HepG2 (cell line): ENCODE measurements at regions not wholly inside any gene's neighbourhood (a gene's known extent, or its start where the extent isn't known, plus 50 kb on each side); places are given as distances from the start of the nearest gene placed in this dataset.

Experiments used
- ATAC-seq: fragments of 200-7000 bp; cut with Tn5 transposase; 3 replicates; pipeline ENCODE4 v1.9.1; 2020; ENCODE audit warnings: mild to moderate bottlenecking, moderate library complexity
- BruUV-seq: library from RNA; stranded (reverse); fragments of 400-500 nt; replicated peaks from 2 replicates; lab custom pipeline; 2021; lab: Mats Ljungman, UMichigan
- CTCF ChIA-PET: fragments of 300-600 bp; formaldehyde crosslinking; extraction: SDS; loops from one replicate; lab custom pipeline; 2021; ENCODE audit warnings: low total read pairs, inconsistent platforms, low intra/inter-chr PET ratio; lab: Yijun Ruan, JAX
- POLR2A ChIA-PET: fragments of 350-600 bp; sonication (Branson Sonifier 250); formaldehyde crosslinking; loops from one replicate; lab custom pipeline; 2020; ENCODE audit warnings: antibody characterized with exemption, inconsistent platforms; lab: Yijun Ruan, JAX
- DNase-seq: peaks from one replicate; pipeline ENCODE4 v3.0.0-alpha.2; 2015; ENCODE audit warnings: low spot score
- FAIRE-seq: peaks from 3 replicates; lab custom pipeline; 2011; peaks lifted over from hg19 to GRCh38; lab: Jason Lieb, UNC
- H2AFZ ChIP-seq: one replicate; pipeline ENCODE4 v1.6.1; 2011; ENCODE audit warnings: low read length, inconsistent platforms
- H3K27ac ChIP-seq: fragments of 300-600 bp; 3 replicates; pipeline ENCODE4 v1.8.0; 2011; ENCODE audit warnings: mixed run types, mild to moderate bottlenecking, mixed read lengths, low read length, inconsistent platforms; ENCODE audit not compliant: insufficient read depth; ENCODE audit errors: extremely low read length
- H3K27me3 ChIP-seq, 2 experiments: fragments of 200-600 bp in 1 of 2; 2 replicates in 1 of 2; 3 replicates in 1 of 2; pipeline versions ENCODE4 v1.6.0 to v1.8.0; 2011; ENCODE audit warnings: low read length in 2 of 2, mild to moderate bottlenecking in 2 of 2, moderate library complexity in 2 of 2, inconsistent platforms in 1 of 2; ENCODE audit not compliant: insufficient read depth in 2 of 2, control insufficient read depth in 1 of 2
- H3K36me3 ChIP-seq, 2 experiments: fragments of 200-600 bp in 1 of 2; replicated peaks in 1 of 2; 2 replicates in 1 of 2; 3 replicates in 1 of 2; pipeline versions ENCODE4 v1.5.1 to v1.8.0; 2011; ENCODE audit warnings: low read length in 2 of 2, inconsistent platforms in 1 of 2; ENCODE audit not compliant: insufficient read depth in 2 of 2, control insufficient read depth in 1 of 2
- H3K4me1 ChIP-seq: 2 replicates; pipeline ENCODE4 v1.5.1; 2012; ENCODE audit warnings: low read length, inconsistent platforms; ENCODE audit not compliant: insufficient read depth
- H3K4me2 ChIP-seq: 2 replicates; pipeline ENCODE4 v1.6.0; 2011; ENCODE audit warnings: low read depth, low read length, inconsistent platforms
- H3K4me3 ChIP-seq, 3 experiments: fragments of 200-600 bp in 1 of 3; sonication (generic), shearing (Covaris generic) in 1 of 3; replicated peaks in 1 of 3; 2 replicates each; pipeline ENCODE4 v1.5.1; 2011 to 2016; ENCODE audit warnings: low read length in 3 of 3, inconsistent platforms in 2 of 3, low read depth in 2 of 3, mild to moderate bottlenecking in 2 of 3, control low read depth in 1 of 3, mixed read lengths in 1 of 3; ENCODE audit not compliant: insufficient read depth in 1 of 3
- H3K79me2 ChIP-seq: one replicate; pipeline ENCODE4 v1.6.1; 2011; ENCODE audit warnings: low read length, inconsistent platforms; ENCODE audit not compliant: insufficient read depth
- H3K9ac ChIP-seq: 2 replicates; pipeline ENCODE4 v1.6.0; 2011; ENCODE audit warnings: mild to moderate bottlenecking, low read depth, low read length, inconsistent platforms; ENCODE audit not compliant: insufficient read depth
- H3K9me3 ChIP-seq: 2 replicates; pipeline ENCODE4 v1.5.1; 2012; ENCODE audit warnings: mild to moderate bottlenecking, low read length
- H4K20me1 ChIP-seq: 2 replicates; pipeline ENCODE4 v1.6.0; 2011; ENCODE audit warnings: inconsistent platforms, mild to moderate bottlenecking, low read length, moderate library complexity; ENCODE audit not compliant: insufficient read depth
- ARID2 ChIP-seq: sonication (generic); formaldehyde crosslinking; IDR thresholded peaks from 2 replicates; pipeline ENCODE4 v1.8.1; 2022; ENCODE audit warnings: mild to moderate bottlenecking, missing genetic modification reagents, borderline replicate concordance
- CEBPB ChIP-seq: IDR thresholded peaks from 2 replicates; pipeline ENCODE4 v1.6.1; 2011; ENCODE audit warnings: low read depth, low read length, improper control_type of control experiment, borderline replicate concordance
- CENPT ChIP-seq: sonication (generic); formaldehyde crosslinking; IDR thresholded peaks from 2 replicates; pipeline ENCODE4 v1.8.0; 2022; ENCODE audit warnings: low read depth, mild to moderate bottlenecking, moderate library complexity, missing genetic modification reagents
- GATAD2A ChIP-seq: IDR thresholded peaks from 2 replicates; pipeline ENCODE4 v1.6.1; 2016
- NFE2 ChIP-seq: sonication (generic); formaldehyde crosslinking; IDR thresholded peaks from 2 replicates; pipeline ENCODE4 v1.4.0; 2020; ENCODE audit warnings: missing genetic modification reagents
- SNAPC4 ChIP-seq: sonication (generic); formaldehyde crosslinking; IDR thresholded peaks from 2 replicates; pipeline ENCODE4 v1.4.0; 2020; ENCODE audit warnings: mild to moderate bottlenecking, missing genetic modification reagents
- TBX2 ChIP-seq: sonication (generic); formaldehyde crosslinking; IDR thresholded peaks from 2 replicates; pipeline ENCODE4 v1.5.0; 2020; ENCODE audit warnings: missing genetic modification reagents, mild to moderate bottlenecking, borderline replicate concordance
- TRIM22 ChIP-seq: fragments of 450-650 bp; IDR thresholded peaks from 2 replicates; pipeline ENCODE4 v1.6.1; 2017
- U2AF2 ChIP-seq: fragments of 200-400 bp; formaldehyde crosslinking; IDR thresholded peaks from 2 replicates; pipeline ENCODE4 v1.6.1; 2017; ENCODE audit warnings: low read depth, mild to moderate bottlenecking, low read length
- ZNF296 ChIP-seq: sonication (generic); formaldehyde crosslinking; conservative IDR thresholded peaks from 2 replicates; pipeline ENCODE4 v1.5.0; 2020; ENCODE audit warnings: mild to moderate bottlenecking, missing genetic modification reagents
- ZNF337 ChIP-seq: sonication (generic); formaldehyde crosslinking; IDR thresholded peaks from 2 replicates; pipeline ENCODE4 v1.5.1; 2020; ENCODE audit warnings: missing genetic modification reagents, low read depth, mild to moderate bottlenecking, borderline replicate concordance
- ZNF431 ChIP-seq: sonication (generic); formaldehyde crosslinking; IDR thresholded peaks from 2 replicates; pipeline ENCODE4 v1.9.0; 2022; ENCODE audit warnings: missing genetic modification reagents, low read depth, mild to moderate bottlenecking, borderline replicate concordance
- ZSCAN9 ChIP-seq: IDR thresholded peaks from 2 replicates; pipeline ENCODE4 v1.6.1; 2016; ENCODE audit warnings: borderline replicate concordance
- WGBS: methylation state at CpG from one replicate; pipeline ENCODE4 v1.1.6; 2017; ENCODE audit warnings: low lambda C conversion rate; 5-methylcytosine and 5-hydroxymethylcytosine counted together
- in situ Hi-C: cut with HindIII; loops from 2 replicates; pipeline ENCODE4 v1.10.0; 2017; ENCODE audit warnings: low pct_unique_long_range_greater_than_20kb; ENCODE audit not compliant: extremely low pct_ligation_motif_present
- intact Hi-C: fragments of 100-400 bp; cut with micrococcal nuclease; formaldehyde crosslinking; loops from one replicate; pipeline ENCODE4 v1.10.0; 2022; ENCODE audit not compliant: unreplicated experiment

GRCh38 chr18:42222557-42222956 lies 267.5 kb downstream of the PIK3C3 start:
- no peak overlapping the region for H2AFZ ChIP-seq
- FAIRE-seq, result no peak
- ATAC-seq, result no peak
- no peaks in the 10 kb centered on the region for H3K27me3 ChIP-seq
- H3K4me3 ChIP-seq, result no peak overlapping the region
- no peak for DNase-seq
- in situ Hi-C loops (no loop called here), intact Hi-C loops (no loop called here)
- WGBS, result 52% methylated on average over 1 of the region's 1 CpG
- H3K79me2 ChIP-seq, result no peaks in the 10 kb centered on the region
- no peaks in the 10 kb centered on the region for H3K9me3 ChIP-seq
- H4K20me1 ChIP-seq, result no peaks in the 10 kb centered on the region
- H3K9ac ChIP-seq, result no peak overlapping the region
- BruUV-seq, result no TSS peak
- H3K4me2 ChIP-seq, result no peak overlapping the region
- no peaks in the 10 kb centered on the region for H3K4me1 ChIP-seq
- no peak overlapping the region for H3K27ac ChIP-seq
- H3K36me3 ChIP-seq, result no peaks in the 10 kb centered on the region
- CTCF ChIA-PET, result no interaction called here
- POLR2A ChIA-PET, result no interaction called here
- TF ChIP-seq CEBPB (peak; percentile 59; the same call in 1 of the 2 replicates), ZNF296 (no peak)

GRCh38 chr18:42228581-42228980 lies 273.5 kb downstream of the PIK3C3 start:
- in situ Hi-C loops, result no loop called here
- TF ChIP-seq SNAPC4 (CRISPR knock-in tag) (no peak), ZNF431 (CRISPR knock-in tag) (no peak), ARID2 (CRISPR knock-in tag) (no peak), NFE2 (CRISPR knock-in tag) (no peak), TRIM22 (no peak), U2AF2 (no peak), TBX2 (no peak), ZSCAN9 (no peak), GATAD2A (no peak), CENPT (CRISPR knock-in tag) (no peak), ZNF337 (CRISPR knock-in tag) (no peak)

More at GRCh38 chr18:42228581-42228980, 273.5 kb downstream of the PIK3C3 start:
- no peaks in the 10 kb centered on the region for H3K36me3 ChIP-seq
- DNase-seq (no peak), ATAC-seq (no peak), FAIRE-seq (no peak)
- no peaks in the 10 kb centered on the region for H3K27me3 ChIP-seq
- no peaks in the 10 kb centered on the region for H3K79me2 ChIP-seq
- no peak overlapping the region for H3K4me3 ChIP-seq
- ChIA-PET POLR2A (interaction anchor here (0.6 kb wide), 1 partner anchor 65 kb away, joined by 3 read pairs; no protein-coding TSS in a partner anchor), CTCF (no interaction called here)
- H3K9ac ChIP-seq, result no peak overlapping the region
- no peak overlapping the region for H2AFZ ChIP-seq
- no peak overlapping the region for H3K4me2 ChIP-seq
- peaks cover 15% of the 10 kb centered on the region for H3K4me1 ChIP-seq
- no TSS peak for BruUV-seq
- H3K27ac ChIP-seq, result no peak overlapping the region
- intact Hi-C loops, result no loop called here
- no peaks in the 10 kb centered on the region for H3K9me3 ChIP-seq
- H4K20me1 ChIP-seq, result no peaks in the 10 kb centered on the region
- WGBS, result 46% methylated on average over 1 of the region's 1 CpG
